Neuronal stem cell (in vitro differentiated cells): ENCODE measurements at regions not wholly inside any gene's neighbourhood (a gene's known extent, or its start where the extent isn't known, plus 50 kb on each side); places are given as distances from the start of the nearest gene placed in this dataset.

Experiments
- DNase-seq: peaks from one replicate; pipeline ENCODE4 v3.0.0-alpha.2; 2013; ENCODE audit warnings: low spot score
- H2AFZ ChIP-seq: one replicate; pipeline ENCODE4 v1.6.1; 2013; ENCODE audit warnings: mild to moderate bottlenecking, low read length, inconsistent platforms
- H2AK5ac ChIP-seq: 2 replicates; pipeline ENCODE4 v1.6.1; 2013; ENCODE audit warnings: low read depth, mild to moderate bottlenecking, inconsistent platforms, low read length, moderate library complexity, mixed read lengths
- H2BK120ac ChIP-seq: 2 replicates; pipeline ENCODE4 v1.6.1; 2013; ENCODE audit warnings: low read depth, mild to moderate bottlenecking, inconsistent platforms, low read length, moderate library complexity, mixed read lengths
- H2BK12ac ChIP-seq: one replicate; pipeline ENCODE4 v1.6.1; 2013; ENCODE audit warnings: low read length, inconsistent platforms
- H2BK15ac ChIP-seq: 2 replicates; pipeline ENCODE4 v1.6.1; 2013; ENCODE audit warnings: mild to moderate bottlenecking, low read length, inconsistent platforms, mixed read lengths
- H2BK5ac ChIP-seq: one replicate; pipeline ENCODE4 v1.6.1; 2013; ENCODE audit warnings: inconsistent platforms, mild to moderate bottlenecking, low read length, moderate library complexity
- H3K14ac ChIP-seq: one replicate; pipeline ENCODE4 v1.6.1; 2013; ENCODE audit warnings: low read length, inconsistent platforms
- H3K18ac ChIP-seq: 2 replicates; pipeline ENCODE4 v1.6.1; 2013; ENCODE audit warnings: low read length, inconsistent platforms
- H3K23ac ChIP-seq: 2 replicates; pipeline ENCODE4 v1.6.1; 2013; ENCODE audit warnings: low read depth, mild to moderate bottlenecking, mixed read lengths, low read length, inconsistent platforms; ENCODE audit not compliant: poor library complexity
- H3K27ac ChIP-seq: replicated peaks from 3 replicates; pipeline ENCODE4 v1.5.1; 2013; ENCODE audit warnings: low read length, inconsistent platforms
- H3K27me3 ChIP-seq, 3 experiments: 2 replicates each; pipeline ENCODE4 v1.6.1; 2013; ENCODE audit warnings: low read length in 3 of 3, mild to moderate bottlenecking in 2 of 3, inconsistent platforms in 1 of 3, low read depth in 1 of 3, mixed read lengths in 1 of 3, moderate library complexity in 1 of 3; ENCODE audit not compliant: control insufficient read depth in 3 of 3, insufficient read depth in 3 of 3
- H3K36me3 ChIP-seq, 2 donors: replicated peaks in 1 of 2; 2 replicates each; pipeline ENCODE4 v1.6.1; 2013; ENCODE audit warnings: low read length in 2 of 2; ENCODE audit not compliant: control insufficient read depth in 2 of 2, insufficient read depth in 2 of 2
- H3K4ac ChIP-seq: 2 replicates; pipeline ENCODE4 v1.6.1; 2013; ENCODE audit warnings: inconsistent platforms, mild to moderate bottlenecking, low read length, moderate library complexity
- H3K4me1 ChIP-seq, 2 donors: 1 replicate in 1 of 2; 2 replicates in 1 of 2; pipeline ENCODE4 v1.6.1; 2013; ENCODE audit warnings: low read length in 2 of 2, low read depth in 1 of 2; ENCODE audit not compliant: control insufficient read depth in 2 of 2, insufficient read depth in 1 of 2
- H3K4me2 ChIP-seq: one replicate; pipeline ENCODE4 v1.6.1; 2013; ENCODE audit warnings: mild to moderate bottlenecking, low read length, inconsistent platforms; ENCODE audit not compliant: insufficient read depth, poor library complexity, severe bottlenecking
- H3K4me3 ChIP-seq, 2 donors: 2 replicates each; pipeline ENCODE4 v1.5.1; 2013; ENCODE audit warnings: low read length in 2 of 2, mild to moderate bottlenecking in 2 of 2, inconsistent platforms in 1 of 2, moderate library complexity in 1 of 2
- H3K79me1 ChIP-seq: one replicate; pipeline ENCODE4 v1.6.1; 2013; ENCODE audit warnings: low read depth, mild to moderate bottlenecking, inconsistent platforms, low read length, moderate library complexity
- H3K9ac ChIP-seq: one replicate; pipeline ENCODE4 v1.6.1; 2013; ENCODE audit warnings: mild to moderate bottlenecking, low read depth, low read length, inconsistent platforms; ENCODE audit not compliant: poor library complexity
- H3K9me3 ChIP-seq, 2 donors: replicated peaks in 1 of 2; 2 replicates each; pipeline versions ENCODE3 to v1.6.1; 2013; ENCODE audit warnings: low read length in 2 of 2, mild to moderate bottlenecking in 2 of 2, inconsistent platforms in 1 of 2, low read depth in 1 of 2, mixed read lengths in 1 of 2, moderate library complexity in 1 of 2; ENCODE audit not compliant: control insufficient read depth in 2 of 2, insufficient read depth in 1 of 2
- H4K8ac ChIP-seq: one replicate; pipeline ENCODE4 v1.6.1; 2013; ENCODE audit warnings: low read depth, mild to moderate bottlenecking, inconsistent platforms, low read length, moderate library complexity
- H4K91ac ChIP-seq: one replicate; pipeline ENCODE4 v1.6.1; 2013; ENCODE audit warnings: low read length, low read depth, mild to moderate bottlenecking, inconsistent platforms; ENCODE audit not compliant: poor library complexity
- WGBS, 2 donors: extraction: QIAGEN DNeasy Blood & Tissue Kit; methylation state at CpG; one replicate each; pipeline ENCODE4 v1.1.7; 2013; ENCODE audit warnings: missing lambda C conversion rate in 2 of 2, mixed read lengths in 1 of 2; ENCODE audit not compliant: insufficient read length in 2 of 2, insufficient replicate concordance in 1 of 2; ENCODE audit errors: extremely low coverage in 2 of 2; 5-methylcytosine and 5-hydroxymethylcytosine counted together

GRCh38 chr11:27886857-27887256, 186.6 kb upstream of the BDNF start:
- H4K91ac ChIP-seq = no peak overlapping the region
- H3K14ac ChIP-seq = no peak overlapping the region
- H2BK12ac ChIP-seq = no peak overlapping the region
- H3K18ac ChIP-seq = no peak overlapping the region
- WGBS, 2 donors = no CpG with 5 or more reads among the region's 3 CpGs
- H3K27me3 ChIP-seq = no peaks in the 10 kb centered on the region
- H3K36me3 ChIP-seq = no peaks in the 10 kb centered on the region
- H3K9me3 ChIP-seq = no peaks in the 10 kb centered on the region
- no peaks in the 10 kb centered on the region for H3K79me1 ChIP-seq
- H2BK15ac ChIP-seq = no peak overlapping the region
- H4K8ac ChIP-seq = no peak overlapping the region
- no peak overlapping the region for H2AFZ ChIP-seq
- H3K9ac ChIP-seq = no peak overlapping the region
- H2BK120ac ChIP-seq = no peak overlapping the region
- H3K4me3 ChIP-seq = no peak overlapping the region
- no peak overlapping the region for H2BK5ac ChIP-seq
- H3K4me1 ChIP-seq = no peaks in the 10 kb centered on the region
- H3K4me2 ChIP-seq = no peak overlapping the region
- no peak overlapping the region for H2AK5ac ChIP-seq
- no peak overlapping the region for H3K27ac ChIP-seq
- no peak overlapping the region for H3K4ac ChIP-seq
- H3K23ac ChIP-seq = no peak overlapping the region
- no peak for DNase-seq

GRCh38 chr11:27882066-27882697, 181.9 kb upstream of the BDNF start:
- Histone ChIP-seq H3K4me3 (no peak overlapping the region), H3K4me1 (no peaks in the 10 kb centered on the region), H3K9me3 (no peaks in the 10 kb centered on the region), H3K4ac (no peak overlapping the region), H3K4me2 (no peak overlapping the region), H3K9ac (no peak overlapping the region), H3K23ac (no peak overlapping the region), H2AK5ac (no peak overlapping the region), H2BK15ac (no peak overlapping the region), H3K18ac (no peak overlapping the region), H2AFZ (no peak overlapping the region), H3K79me1 (no peaks in the 10 kb centered on the region), H2BK5ac (no peak overlapping the region), H3K27ac (no peak overlapping the region), H2BK120ac (no peak overlapping the region), H3K14ac (no peak overlapping the region), H3K27me3 (no peaks in the 10 kb centered on the region), H2BK12ac (no peak overlapping the region), H4K91ac (no peak overlapping the region), H3K36me3 (no peaks in the 10 kb centered on the region), H4K8ac (no peak overlapping the region)
- WGBS, 2 donors = no CpG with 5 or more reads among the region's 4 CpGs
- no peak for DNase-seq

- H3K23ac ChIP-seq = no peak overlapping the region
- no peak overlapping the region for H2BK120ac ChIP-seq
- no peaks in the 10 kb centered on the region for H3K27me3 ChIP-seq
- no peak overlapping the region for H2BK5ac ChIP-seq
- no peak overlapping the region for H3K4me2 ChIP-seq
- no CpG with 5 or more reads among the region's 3 CpGs for WGBS, 2 donors
- H3K4me3 ChIP-seq = no peak overlapping the region
- H2AK5ac ChIP-seq = no peak overlapping the region
- peaks cover 0 to 3% of the 10 kb centered on the region in 2 donors for H3K4me1 ChIP-seq
- H3K9ac ChIP-seq = no peak overlapping the region
- DNase-seq = no peak
- H3K4ac ChIP-seq = no peak overlapping the region
- H2BK15ac ChIP-seq = no peak overlapping the region
- no peak overlapping the region for H4K91ac ChIP-seq
- no peak overlapping the region for H4K8ac ChIP-seq
- no peak overlapping the region for H2BK12ac ChIP-seq
- no peaks in the 10 kb centered on the region for H3K9me3 ChIP-seq
- no peak overlapping the region for H3K27ac ChIP-seq
- H3K18ac ChIP-seq = no peak overlapping the region
- H3K36me3 ChIP-seq = no peaks in the 10 kb centered on the region
- no peaks in the 10 kb centered on the region for H3K79me1 ChIP-seq
- no peak overlapping the region for H3K14ac ChIP-seq
- no peak overlapping the region for H2AFZ ChIP-seq
Observed at GRCh38 chr11:27875831-27876775, 175.8 kb upstream of the BDNF start.
